VCaP (cell line): ENCODE measurements at regions not wholly inside any gene's neighbourhood (a gene's known extent, or its start where the extent isn't known, plus 50 kb on each side); places are given as distances from the start of the nearest gene placed in this dataset.
"Not testable (repeated sequence)": the region's sequence is repeated elsewhere in the genome, so short reads cannot be mapped to it uniquely, and the experiment has no call there.

Source experiments
- H3K27ac ChIP-seq: fragments of 450-650 bp; 2 replicates; pipeline ENCODE4 v1.5.1; 2017
- TF ChIP-seq, protein P1 (sequence below): fragments of 450-650 bp; conservative IDR thresholded peaks from 2 replicates; pipeline ENCODE4 v1.5.1; 2017; ENCODE audit warnings: mild to moderate bottlenecking, moderate library complexity

DNA sequence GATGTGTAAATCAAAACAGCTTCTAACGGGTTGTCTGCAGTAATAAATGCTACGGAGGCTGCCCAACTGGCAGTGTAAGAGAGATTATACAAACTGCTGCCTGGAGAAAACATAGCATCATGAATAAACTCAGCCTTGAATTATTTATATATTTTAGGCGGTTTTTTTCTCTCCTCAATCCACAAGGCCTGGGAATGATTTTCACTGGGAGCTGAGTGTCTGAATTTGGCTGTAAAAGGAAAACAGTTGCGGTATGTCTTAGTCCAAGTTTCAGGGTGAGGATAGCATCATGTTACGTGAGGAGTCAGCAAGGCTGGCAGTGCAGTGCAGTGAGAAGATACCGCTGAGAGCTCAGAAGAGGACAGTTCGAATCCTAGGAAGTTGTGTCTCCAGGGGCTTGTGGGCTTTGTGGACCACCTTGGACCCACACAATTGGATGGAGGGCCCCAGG lies 291.5 kb upstream of the BOD1L1 start:
- H3K27ac ChIP-seq = no peak overlapping the region

DNA sequence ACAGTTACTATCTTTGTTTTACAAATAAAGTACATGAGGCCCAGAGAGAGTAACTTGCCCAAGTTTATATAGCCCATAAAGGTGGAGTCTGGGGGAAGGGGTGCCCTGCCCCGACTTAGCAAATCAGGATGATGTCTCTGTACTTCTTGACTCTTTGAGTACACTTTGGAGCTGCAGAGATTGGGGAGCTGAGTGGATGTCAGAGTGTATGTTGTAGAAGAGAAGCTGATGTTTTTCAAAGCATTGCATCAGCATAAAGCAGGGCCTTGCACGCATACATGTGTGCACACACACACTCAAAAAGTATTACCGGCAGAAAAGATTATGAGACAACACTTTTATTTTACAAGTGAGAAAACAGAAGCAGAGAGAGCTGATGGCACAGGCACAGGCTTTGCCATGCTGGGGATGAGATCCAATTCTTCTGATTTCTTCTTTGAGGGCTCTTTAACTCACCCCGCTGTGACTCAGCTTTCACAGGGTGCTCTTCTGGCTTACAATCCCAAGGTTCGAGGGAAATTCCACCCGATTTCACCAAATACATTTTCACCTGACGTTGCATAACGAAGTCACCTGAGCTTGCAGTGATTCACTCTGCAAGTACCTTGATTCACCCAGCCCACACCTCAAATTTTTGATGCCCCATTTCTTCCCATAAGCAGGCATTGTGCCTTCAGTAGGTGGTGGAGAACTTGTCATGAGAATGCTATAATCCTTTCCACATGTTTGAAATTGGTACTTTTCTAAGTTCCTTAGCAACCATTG lies 292.8 kb upstream of the BOD1L1 start:
- no peak overlapping the region for H3K27ac ChIP-seq
- TF ChIP-seq, protein P1, sequence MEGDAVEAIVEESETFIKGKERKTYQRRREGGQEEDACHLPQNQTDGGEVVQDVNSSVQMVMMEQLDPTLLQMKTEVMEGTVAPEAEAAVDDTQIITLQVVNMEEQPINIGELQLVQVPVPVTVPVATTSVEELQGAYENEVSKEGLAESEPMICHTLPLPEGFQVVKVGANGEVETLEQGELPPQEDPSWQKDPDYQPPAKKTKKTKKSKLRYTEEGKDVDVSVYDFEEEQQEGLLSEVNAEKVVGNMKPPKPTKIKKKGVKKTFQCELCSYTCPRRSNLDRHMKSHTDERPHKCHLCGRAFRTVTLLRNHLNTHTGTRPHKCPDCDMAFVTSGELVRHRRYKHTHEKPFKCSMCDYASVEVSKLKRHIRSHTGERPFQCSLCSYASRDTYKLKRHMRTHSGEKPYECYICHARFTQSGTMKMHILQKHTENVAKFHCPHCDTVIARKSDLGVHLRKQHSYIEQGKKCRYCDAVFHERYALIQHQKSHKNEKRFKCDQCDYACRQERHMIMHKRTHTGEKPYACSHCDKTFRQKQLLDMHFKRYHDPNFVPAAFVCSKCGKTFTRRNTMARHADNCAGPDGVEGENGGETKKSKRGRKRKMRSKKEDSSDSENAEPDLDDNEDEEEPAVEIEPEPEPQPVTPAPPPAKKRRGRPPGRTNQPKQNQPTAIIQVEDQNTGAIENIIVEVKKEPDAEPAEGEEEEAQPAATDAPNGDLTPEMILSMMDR = no peak

More for the DNA sequence above, 291.5 kb upstream of the BOD1L1 start:
- TF ChIP-seq, protein P1 = no peak

DNA sequence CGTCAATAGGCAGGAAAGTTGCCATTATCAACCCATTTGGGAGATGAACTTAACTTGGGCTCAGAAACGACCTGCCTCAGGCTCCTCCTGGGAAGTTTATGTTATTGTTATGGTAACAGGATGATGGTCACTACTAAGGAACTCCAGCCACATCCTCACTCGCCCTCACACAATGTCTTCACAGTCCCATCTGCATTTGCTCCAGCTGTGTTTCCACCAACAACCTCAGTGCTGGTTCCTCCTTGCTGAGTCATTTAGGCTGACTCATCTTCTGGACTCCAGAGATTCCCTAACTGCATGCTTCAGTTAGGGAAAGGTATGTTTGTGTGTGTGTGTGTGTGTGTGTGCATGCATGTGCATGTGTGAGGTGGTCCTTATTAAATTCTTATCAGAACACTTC lies 293.4 kb upstream of the BOD1L1 start:
- TF ChIP-seq, protein P1 = no peak
- H3K27ac ChIP-seq = no peak overlapping the region

DNA sequence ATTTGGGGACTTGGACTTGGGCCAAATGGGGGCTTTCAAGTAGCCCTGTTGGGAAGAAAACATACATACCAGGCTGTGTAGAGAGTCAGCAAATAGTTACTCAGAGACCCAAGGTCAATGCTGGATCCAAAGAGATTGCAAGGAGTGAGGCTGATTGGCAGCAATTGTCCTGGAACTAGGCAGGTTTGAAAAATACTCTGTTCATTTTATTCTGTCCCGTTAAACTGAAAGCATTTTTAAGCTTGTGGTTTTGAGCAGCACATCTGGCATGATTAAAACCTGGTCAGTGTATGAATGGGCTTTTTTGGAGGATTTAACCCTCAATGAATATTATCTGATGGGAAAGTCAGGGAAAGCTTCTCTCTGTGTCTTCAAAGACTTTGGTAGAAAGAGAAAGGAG lies 294.3 kb upstream of the BOD1L1 start:
- TF ChIP-seq, protein P1 = no peak
- H3K27ac ChIP-seq = no peak overlapping the region

DNA sequence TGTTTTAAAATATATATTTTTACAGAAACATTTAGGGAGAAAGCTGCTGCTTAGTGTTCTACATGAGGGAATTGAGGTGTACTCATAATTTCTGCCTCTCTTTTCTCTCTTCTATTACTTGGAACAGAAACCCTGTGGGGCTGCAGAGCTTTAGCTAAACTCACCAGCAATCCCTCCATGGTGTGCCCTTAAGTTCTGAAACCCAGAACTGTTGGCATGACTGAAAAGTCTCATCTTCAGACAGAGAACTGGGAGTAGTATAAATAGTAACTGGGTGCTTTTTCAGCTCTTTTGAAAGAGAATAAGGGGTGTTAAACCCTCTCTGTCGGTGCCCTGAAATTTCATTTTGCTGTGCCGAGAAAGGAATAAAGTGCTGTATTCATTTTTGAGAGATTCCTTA lies 294.9 kb upstream of the BOD1L1 start:
- no peak overlapping the region for H3K27ac ChIP-seq
- TF ChIP-seq, protein P1 = no peak

DNA sequence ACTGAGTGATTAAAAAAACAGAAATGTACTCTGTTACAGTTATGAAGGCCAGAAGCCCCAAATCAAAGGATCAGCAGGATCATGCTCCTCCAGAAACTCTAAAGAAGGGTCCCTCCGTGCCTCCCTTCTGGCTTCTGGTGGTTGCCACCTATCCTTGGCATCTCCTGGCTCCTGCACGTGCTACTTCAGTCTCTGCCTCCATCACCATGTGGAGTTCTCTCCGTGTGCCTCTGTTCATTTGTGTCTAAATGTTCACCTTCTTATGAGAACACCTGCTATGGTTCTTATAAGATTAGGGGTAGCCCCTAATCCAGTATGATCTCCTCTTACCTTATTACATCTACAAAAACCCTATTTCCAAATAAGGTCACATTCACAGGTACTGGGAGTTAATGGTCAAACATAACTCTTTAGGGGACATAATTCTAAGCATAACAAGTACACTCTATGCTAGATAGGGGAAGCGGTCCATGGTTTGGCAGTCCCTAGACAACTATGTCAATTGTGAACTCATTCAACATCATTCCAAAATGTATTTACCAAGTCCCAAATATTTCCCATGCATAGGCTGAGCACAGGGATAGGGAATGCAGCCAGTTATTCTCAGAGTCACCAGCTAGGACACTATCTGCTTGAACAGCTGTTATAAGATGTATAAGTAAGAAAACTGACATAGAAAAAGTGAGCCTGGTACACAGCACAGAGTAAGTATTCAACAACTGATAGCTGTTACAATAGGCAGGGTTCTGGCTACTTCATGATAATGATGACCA lies 295.5 kb upstream of the BOD1L1 start:
- no peak overlapping the region for H3K27ac ChIP-seq
- TF ChIP-seq, protein P1 = no peak

DNA sequence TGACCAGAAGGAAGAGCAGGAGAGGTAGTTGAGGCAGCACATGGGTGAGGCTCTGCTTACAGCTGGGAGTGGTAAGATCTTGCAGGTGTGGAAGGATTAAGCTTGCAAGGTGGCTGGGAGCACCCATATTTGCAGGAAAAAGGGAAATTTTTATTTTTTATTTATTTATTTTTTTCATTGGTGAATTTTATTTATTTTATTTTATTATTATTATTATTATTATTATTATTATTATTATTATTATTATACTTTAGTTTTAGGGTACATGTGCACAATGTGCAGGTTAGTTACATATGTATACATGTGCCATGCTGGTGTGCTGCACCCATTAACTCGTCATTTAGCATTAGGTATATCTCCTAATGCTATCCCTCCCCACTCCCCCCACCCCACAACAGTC lies 297.4 kb upstream of the BOD1L1 start:
- H3K27ac ChIP-seq = not testable (repeated sequence)

DNA sequence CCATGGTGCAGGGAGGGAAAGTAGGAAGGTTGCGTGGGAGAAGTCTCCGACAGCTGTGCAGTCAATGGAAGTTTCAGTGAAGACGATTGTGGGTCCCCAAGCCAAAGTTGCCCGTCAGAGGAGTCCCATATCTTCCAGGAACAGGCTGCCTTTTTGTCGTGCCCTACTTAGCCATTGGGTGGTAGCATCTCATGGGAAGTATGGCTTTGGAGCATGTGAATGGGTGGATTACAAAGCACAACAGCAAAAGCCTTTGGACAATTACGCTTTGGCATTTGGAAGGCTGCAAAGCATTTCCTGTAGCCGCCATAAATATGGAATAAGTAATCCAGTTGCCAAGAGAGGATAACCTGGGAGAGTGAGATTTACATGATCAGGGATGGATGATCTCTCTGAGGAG lies 300.7 kb upstream of the BOD1L1 start:
- TF ChIP-seq, protein P1 = peak; percentile 23; the same call in 1 of the 2 replicates

More for the DNA sequence above, 300.7 kb upstream of the BOD1L1 start:
- H3K27ac ChIP-seq = no peak overlapping the region
